ENCODE measurements at regions not wholly inside any gene's neighbourhood (a gene's known extent, or its start where the extent isn't known, plus 50 kb on each side); places are given as distances from the start of the nearest gene placed in this dataset.

DNA sequence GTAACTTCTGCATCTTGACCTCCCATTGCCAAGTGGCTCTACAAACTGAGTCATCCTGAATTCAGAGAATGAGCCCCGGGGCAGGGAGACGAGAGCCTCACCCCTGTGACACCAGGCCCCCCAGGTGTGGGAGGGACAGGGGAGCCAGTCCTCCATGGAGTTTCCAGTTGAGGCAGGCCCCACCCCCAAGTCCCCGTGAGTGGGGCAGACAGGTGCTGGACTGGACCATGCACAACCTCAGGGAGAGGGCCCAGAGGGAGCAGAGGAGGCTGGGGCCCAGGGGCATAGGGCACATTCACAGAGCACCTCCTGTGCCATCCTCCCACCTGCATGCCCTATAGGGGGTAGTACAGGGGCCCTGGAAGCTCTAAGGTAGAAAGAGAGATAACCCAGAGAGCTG, 180.8 kb downstream of the BRD1 start:
- no peaks in the 10 kb centered on the region for H3K36me3 ChIP-seq (ENCODE audit: insufficient read depth)
- H3K4me2 ChIP-seq = no peak overlapping the region
- H3K27me3 Mint-ChIP-seq (ENCODE audit: insufficient read depth, low read depth, poor library complexity) = no peaks in the 10 kb centered on the region
- H2AFZ ChIP-seq = no peak overlapping the region
- H3K4me3 ChIP-seq = no peak overlapping the region
- H3K4me3 Mint-ChIP-seq = no peak overlapping the region
- no peaks in the 10 kb centered on the region; the same call in 2 of the 3 replicates for H3K9me3 Mint-ChIP-seq
- no peaks in the 10 kb centered on the region for H4K20me1 ChIP-seq (replicated peaks; ENCODE audit: insufficient read depth)
- DNase-seq (ENCODE audit: low spot score) (no peak), ATAC-seq (no peak)
- no peaks in the 10 kb centered on the region for H3K36me3 Mint-ChIP-seq (ENCODE audit: low read depth)
- H3K4me1 Mint-ChIP-seq = no peaks in the 10 kb centered on the region
- no peaks in the 10 kb centered on the region for H3K27me3 ChIP-seq (ENCODE audit: insufficient read depth)
- H3K9me2 ChIP-seq (ENCODE audit: insufficient read depth) = no peaks in the 10 kb centered on the region
- H3K27ac ChIP-seq (ENCODE audit: low read depth) = no peak overlapping the region
- no peaks in the 10 kb centered on the region for H3K79me2 ChIP-seq (replicated peaks; ENCODE audit: insufficient read depth)
- H3F3A ChIP-seq (replicated peaks; ENCODE audit: low read depth) = no peaks in the 10 kb centered on the region
- TF ChIP-seq NANOG (IDR thresholded peaks at IDR 0.05; ENCODE audit: borderline replicate concordance) = no peak
- no peak for TF ChIP-seq POLR2AphosphoS5 (IDR thresholded peaks at IDR 0.05; ENCODE audit: low read depth)
- TF ChIP-seq, protein P1, sequence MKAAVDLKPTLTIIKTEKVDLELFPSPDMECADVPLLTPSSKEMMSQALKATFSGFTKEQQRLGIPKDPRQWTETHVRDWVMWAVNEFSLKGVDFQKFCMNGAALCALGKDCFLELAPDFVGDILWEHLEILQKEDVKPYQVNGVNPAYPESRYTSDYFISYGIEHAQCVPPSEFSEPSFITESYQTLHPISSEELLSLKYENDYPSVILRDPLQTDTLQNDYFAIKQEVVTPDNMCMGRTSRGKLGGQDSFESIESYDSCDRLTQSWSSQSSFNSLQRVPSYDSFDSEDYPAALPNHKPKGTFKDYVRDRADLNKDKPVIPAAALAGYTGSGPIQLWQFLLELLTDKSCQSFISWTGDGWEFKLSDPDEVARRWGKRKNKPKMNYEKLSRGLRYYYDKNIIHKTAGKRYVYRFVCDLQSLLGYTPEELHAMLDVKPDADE (IDR thresholded peaks at IDR 0.05) = no peak
- no peak for TF ChIP-seq EZH2 (IDR thresholded peaks at IDR 0.05; ENCODE audit: low read depth, unreplicated experiment)
- no peak for TF ChIP-seq ZNF331 (CRISPR knock-in tag; IDR thresholded peaks at IDR 0.05; ENCODE audit: low read depth)
- TF ChIP-seq, protein P2, sequence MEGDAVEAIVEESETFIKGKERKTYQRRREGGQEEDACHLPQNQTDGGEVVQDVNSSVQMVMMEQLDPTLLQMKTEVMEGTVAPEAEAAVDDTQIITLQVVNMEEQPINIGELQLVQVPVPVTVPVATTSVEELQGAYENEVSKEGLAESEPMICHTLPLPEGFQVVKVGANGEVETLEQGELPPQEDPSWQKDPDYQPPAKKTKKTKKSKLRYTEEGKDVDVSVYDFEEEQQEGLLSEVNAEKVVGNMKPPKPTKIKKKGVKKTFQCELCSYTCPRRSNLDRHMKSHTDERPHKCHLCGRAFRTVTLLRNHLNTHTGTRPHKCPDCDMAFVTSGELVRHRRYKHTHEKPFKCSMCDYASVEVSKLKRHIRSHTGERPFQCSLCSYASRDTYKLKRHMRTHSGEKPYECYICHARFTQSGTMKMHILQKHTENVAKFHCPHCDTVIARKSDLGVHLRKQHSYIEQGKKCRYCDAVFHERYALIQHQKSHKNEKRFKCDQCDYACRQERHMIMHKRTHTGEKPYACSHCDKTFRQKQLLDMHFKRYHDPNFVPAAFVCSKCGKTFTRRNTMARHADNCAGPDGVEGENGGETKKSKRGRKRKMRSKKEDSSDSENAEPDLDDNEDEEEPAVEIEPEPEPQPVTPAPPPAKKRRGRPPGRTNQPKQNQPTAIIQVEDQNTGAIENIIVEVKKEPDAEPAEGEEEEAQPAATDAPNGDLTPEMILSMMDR (conservative IDR thresholded peaks at IDR 0.05; ENCODE audit: low read depth in 2 of 2) = no peak
- TF ChIP-seq, protein P3, sequence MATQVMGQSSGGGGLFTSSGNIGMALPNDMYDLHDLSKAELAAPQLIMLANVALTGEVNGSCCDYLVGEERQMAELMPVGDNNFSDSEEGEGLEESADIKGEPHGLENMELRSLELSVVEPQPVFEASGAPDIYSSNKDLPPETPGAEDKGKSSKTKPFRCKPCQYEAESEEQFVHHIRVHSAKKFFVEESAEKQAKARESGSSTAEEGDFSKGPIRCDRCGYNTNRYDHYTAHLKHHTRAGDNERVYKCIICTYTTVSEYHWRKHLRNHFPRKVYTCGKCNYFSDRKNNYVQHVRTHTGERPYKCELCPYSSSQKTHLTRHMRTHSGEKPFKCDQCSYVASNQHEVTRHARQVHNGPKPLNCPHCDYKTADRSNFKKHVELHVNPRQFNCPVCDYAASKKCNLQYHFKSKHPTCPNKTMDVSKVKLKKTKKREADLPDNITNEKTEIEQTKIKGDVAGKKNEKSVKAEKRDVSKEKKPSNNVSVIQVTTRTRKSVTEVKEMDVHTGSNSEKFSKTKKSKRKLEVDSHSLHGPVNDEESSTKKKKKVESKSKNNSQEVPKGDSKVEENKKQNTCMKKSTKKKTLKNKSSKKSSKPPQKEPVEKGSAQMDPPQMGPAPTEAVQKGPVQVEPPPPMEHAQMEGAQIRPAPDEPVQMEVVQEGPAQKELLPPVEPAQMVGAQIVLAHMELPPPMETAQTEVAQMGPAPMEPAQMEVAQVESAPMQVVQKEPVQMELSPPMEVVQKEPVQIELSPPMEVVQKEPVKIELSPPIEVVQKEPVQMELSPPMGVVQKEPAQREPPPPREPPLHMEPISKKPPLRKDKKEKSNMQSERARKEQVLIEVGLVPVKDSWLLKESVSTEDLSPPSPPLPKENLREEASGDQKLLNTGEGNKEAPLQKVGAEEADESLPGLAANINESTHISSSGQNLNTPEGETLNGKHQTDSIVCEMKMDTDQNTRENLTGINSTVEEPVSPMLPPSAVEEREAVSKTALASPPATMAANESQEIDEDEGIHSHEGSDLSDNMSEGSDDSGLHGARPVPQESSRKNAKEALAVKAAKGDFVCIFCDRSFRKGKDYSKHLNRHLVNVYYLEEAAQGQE (IDR thresholded peaks at IDR 0.05; ENCODE audit: unreplicated experiment) = no peak
- TF ChIP-seq CREB1 (CRISPR knock-in tag; IDR thresholded peaks at IDR 0.05; ENCODE audit: low read depth) = no peak
- TF ChIP-seq EZH2phosphoT487 (IDR thresholded peaks at IDR 0.05; ENCODE audit: unreplicated experiment) = no peak
- no peak for TF ChIP-seq ZNF114 (CRISPR knock-in tag; IDR thresholded peaks at IDR 0.05)
- H3K4me1 ChIP-seq (ENCODE audit: insufficient read depth) = no peaks in the 10 kb centered on the region
- no peak overlapping the region for H3K27ac Mint-ChIP-seq

All from GM23338 (cell line).